GM19324 (cell line): ENCODE measurements at regions not wholly inside any gene's neighbourhood (a gene's known extent, or its start where the extent isn't known, plus 50 kb on each side); places are given as distances from the start of the nearest gene placed in this dataset.
"Not testable (repeated sequence)": the region's sequence is repeated elsewhere in the genome, so short reads cannot be mapped to it uniquely, and the experiment has no call there.

ENCODE experiments used
- ATAC-seq: cut with Tn5 transposase; IDR thresholded peaks from one replicate; pipeline ENCODE4 v1.9.1; 2021; ENCODE audit warnings: mild to moderate bottlenecking, moderate library complexity; ENCODE audit not compliant: unreplicated experiment, low FRiP score

- ATAC-seq: no peak
Measured at GRCh38 chr5:158056130-158056825, 197.3 kb upstream of the CLINT1 start.

- no peak for ATAC-seq
Measured at GRCh38 chr5:158055111-158055501, 196.2 kb upstream of the CLINT1 start.

- no peak for ATAC-seq
Measured at GRCh38 chr5:158054223-158055110, 195.5 kb upstream of the CLINT1 start.

GRCh38 chr5:158051036-158051435, 192.1 kb upstream of the CLINT1 start:
- ATAC-seq: no peak

GRCh38 chr5:158050421-158050820, 191.5 kb upstream of the CLINT1 start:
- ATAC-seq: no peak

- no peak for ATAC-seq
Measured at GRCh38 chr5:158049459-158049858, 190.5 kb upstream of the CLINT1 start.

- ATAC-seq: no peak
Measured at GRCh38 chr5:158045696-158046095, 186.8 kb upstream of the CLINT1 start.

GRCh38 chr5:158039911-158040347, 181.0 kb upstream of the CLINT1 start:
- ATAC-seq: peak; percentile 62

- no peak for ATAC-seq
Measured at GRCh38 chr5:158039441-158039840, 180.5 kb upstream of the CLINT1 start.

GRCh38 chr5:158036983-158037595, 178.1 kb upstream of the CLINT1 start:
- ATAC-seq: not testable (repeated sequence)

GRCh38 chr5:158034586-158034985, 175.6 kb upstream of the CLINT1 start:
- not testable (repeated sequence) for ATAC-seq

- ATAC-seq: no peak
Measured at GRCh38 chr5:158033724-158034123, 174.8 kb upstream of the CLINT1 start.

- ATAC-seq: no peak
Measured at GRCh38 chr5:158033076-158033475, 174.1 kb upstream of the CLINT1 start.

GRCh38 chr5:158032246-158032645, 173.3 kb upstream of the CLINT1 start:
- ATAC-seq: no peak

- no peak for ATAC-seq
Measured at GRCh38 chr5:158027806-158028775, 169.1 kb upstream of the CLINT1 start.

GRCh38 chr5:158026304-158027031, 167.5 kb upstream of the CLINT1 start:
- no peak for ATAC-seq

GRCh38 chr5:158023266-158023665, 164.3 kb upstream of the CLINT1 start:
- ATAC-seq: no peak

- ATAC-seq: no peak
Measured at GRCh38 chr5:158022837-158023236, 163.9 kb upstream of the CLINT1 start.

GRCh38 chr5:158022393-158022792, 163.4 kb upstream of the CLINT1 start:
- no peak for ATAC-seq
